GM21786 (cell line): ENCODE measurements at regions not wholly inside any gene's neighbourhood (a gene's known extent, or its start where the extent isn't known, plus 50 kb on each side); places are given as distances from the start of the nearest gene placed in this dataset.
A peak's percentile ranks its signal among the peaks of the same experiment; 100 is the strongest.

ENCODE experiments used
- ATAC-seq: cut with Tn5 transposase; IDR thresholded peaks from one replicate; pipeline ENCODE4 v1.9.1; 2021; ENCODE audit not compliant: unreplicated experiment

DNA sequence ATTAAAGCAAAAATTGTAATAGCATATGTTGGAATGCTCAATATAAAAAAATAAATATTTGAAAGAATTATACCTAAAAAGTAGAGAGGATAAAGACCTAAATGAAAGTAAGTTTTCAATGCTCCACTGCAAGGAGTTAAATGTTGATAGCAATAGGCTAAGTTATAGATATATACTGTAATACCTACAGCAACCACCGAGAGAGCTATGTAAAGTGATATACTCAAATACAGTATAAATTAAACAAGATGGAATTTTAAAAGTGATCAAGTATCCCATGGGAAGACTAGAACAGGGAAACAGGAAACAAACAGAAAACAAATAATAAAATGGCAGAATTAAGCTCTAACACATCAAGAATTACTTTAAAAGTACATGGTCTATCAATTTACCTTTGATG, 73.9 kb downstream of the CASP3 start:
- ATAC-seq = no peak

DNA sequence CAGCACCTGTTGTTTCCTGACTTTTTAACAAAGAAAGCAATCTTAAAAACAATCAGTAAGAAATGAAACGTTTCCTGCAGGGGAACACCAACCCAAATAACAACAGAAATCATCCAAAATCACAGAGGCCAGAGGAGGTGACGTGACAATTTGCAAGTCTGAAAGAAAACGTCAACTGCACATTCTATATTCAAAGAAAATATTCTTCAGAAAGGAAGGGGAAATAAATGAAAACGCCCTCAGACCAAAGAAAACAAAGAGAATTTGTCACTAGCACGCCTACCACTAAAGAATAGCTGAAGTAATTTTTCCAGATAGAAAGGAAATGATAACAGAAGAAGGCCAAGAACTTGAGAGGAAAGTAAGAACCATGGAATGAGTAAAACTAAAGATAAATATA, 74.4 kb downstream of the CASP3 start:
- ATAC-seq = no peak

DNA sequence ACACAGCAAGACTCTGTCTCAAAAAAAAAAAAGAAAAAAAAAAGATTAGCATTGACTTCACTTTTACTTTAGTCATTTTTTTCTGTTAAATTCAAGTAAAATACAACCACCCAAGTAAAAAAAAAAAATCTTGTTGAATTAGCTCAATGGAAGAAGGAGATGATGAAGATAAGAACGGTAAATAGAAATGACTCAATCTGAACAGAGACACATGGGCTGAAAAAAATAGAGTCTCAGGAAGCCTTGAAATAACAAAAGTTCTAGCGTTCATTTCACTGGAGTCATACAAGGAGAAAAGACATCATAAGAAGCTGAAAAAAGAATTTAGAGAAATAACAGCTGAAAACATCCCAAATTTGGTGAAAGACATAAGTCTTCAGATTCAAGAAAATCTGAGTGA, 75.5 kb downstream of the CASP3 start:
- no peak for ATAC-seq

DNA sequence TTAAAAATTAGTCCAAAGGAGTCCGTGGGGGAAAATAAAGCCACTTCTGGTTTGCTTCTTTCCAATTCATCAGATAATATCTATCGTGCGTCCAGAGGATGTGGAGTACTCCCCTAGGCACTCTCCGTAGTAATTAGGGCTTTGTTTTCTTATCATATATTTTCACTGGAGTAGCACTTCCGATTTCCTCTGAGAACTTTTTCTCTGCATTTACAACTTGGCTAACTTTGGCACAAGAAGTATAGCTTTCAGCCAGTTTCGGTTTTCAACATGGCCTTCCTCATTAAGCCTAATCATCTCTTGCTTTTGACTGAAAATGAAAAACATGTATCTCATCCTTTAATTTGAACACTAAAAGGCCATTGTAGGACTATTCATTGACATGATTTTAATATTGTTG, 80.5 kb downstream of the CASP3 start:
- no peak for ATAC-seq

DNA sequence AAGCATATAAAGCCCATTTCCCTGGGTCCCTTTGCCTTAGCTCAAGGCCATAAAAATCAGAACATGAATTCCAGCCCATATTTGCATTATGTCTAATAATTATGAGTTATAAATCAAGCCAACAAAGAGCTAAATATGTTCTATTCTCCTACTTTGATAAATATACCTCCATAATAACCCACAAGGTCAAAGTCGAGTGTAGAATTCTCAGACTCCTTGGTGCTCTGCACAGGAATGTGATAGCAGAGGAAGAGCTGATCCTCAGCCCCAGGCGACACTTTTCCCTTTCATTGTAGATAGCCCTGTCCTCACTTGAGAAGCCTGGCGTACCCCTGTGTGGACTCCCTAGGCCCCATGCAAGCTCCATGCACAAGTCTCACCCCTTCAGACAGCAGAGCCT, 85.6 kb downstream of the CASP3 start:
- no peak for ATAC-seq

DNA sequence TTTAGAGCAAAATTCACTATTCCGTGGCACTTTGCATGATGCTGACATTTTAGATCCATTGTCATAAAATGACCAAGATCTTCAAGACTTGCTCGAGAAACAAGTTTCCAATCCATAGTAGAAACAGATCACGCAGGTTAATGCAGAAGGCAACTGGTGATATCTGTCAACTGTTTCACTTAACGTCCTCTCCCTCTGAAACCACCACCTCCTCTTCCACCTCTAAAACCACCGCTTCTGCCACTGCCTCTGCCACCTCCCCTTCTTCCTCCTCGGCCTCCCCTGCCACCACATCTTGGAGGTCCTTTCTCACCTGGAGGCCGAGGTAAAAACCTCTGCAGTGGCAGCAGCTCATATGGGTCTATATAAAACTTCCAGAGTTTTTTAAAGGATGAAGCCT, 84.6 kb upstream of the IRF2 start:
- no peak for ATAC-seq

DNA sequence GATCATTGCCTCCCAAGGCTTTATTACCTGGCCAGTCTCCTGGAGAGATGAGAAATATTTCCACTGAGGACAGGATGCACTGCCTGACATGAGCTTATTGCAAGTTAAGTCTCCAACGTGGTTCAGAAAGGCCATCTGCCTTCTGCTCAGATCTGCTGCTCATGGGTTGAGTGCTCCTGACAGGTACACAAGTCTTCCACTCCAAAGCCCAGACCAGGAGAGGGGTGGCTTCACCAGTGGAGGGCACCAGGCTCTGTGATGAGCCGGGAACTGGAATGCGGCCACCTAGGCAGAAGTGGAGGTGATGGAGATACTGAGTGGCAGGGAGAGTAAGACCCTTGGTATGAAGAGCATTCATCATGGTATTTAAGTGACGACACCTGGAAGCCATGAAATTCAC, 79.5 kb upstream of the IRF2 start:
- ATAC-seq = no peak

DNA sequence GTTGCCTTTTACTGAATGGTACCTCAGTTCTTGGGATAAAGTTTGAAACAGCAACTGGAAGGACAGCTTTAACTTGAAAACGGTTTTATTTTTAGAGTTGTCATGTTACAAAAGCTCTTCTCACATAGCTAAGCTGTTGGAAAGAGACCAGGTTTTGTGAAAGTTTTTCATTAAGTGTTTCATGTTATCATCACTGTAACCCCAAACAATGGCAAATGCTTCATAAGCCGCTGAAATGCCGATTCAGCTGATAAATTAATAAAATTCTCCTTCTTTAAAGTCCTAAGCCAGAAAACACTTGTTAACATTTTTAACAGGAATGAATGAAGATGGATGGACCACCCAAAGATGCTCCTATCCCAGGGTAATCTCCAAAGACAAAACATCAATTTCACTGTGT, 76.1 kb upstream of the IRF2 start:
- no peak for ATAC-seq

DNA sequence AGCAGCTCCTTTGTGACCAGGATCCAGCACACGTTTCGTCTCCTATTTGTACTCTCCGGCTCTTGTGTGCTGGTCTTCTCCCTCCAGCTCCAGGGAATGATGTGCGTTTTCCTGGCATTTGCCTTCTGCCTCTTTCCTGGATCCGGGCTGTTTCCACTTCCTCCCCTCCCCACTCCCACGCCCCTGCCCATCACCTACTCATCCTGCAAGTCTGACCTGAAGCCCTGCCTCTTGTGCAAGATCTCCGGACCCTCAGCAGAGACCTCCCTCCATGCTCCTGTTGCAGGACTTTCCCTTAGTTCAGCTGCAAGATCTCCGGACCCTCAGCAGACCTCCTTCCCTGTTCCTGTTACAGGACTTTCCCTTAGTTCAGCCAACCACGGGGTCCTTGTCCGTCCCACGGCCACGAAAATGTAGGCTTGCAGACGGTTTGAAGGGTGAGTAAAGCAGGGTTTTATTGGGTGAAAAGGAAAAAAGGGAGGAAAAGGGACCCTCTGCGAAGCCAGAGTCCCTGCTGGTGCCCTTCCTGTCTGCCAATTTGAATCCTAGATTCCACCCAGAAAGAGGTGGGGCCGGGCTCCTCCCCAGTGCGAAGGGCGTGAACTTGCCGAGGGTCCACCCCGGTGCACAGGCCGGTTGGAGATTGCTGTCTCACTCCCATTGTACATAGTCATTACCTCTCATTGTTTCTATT, 74.4 kb upstream of the IRF2 start:
- no peak for ATAC-seq

DNA sequence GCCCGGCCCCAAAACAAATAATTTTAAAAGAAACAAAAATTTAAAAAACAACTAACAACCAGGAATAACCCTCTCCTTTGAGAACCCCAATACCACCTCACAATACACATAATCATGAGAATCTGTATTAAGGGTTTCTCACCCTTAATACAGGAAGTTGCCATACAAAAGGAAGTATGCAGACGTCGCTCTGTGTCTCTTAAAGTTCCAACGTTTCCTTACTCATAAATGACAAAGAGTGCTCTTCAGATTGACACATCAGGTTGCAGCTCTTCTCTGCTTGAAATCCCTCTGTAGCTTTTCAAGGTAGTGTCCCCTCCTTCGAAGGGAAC, 73.9 kb upstream of the IRF2 start:
- ATAC-seq = no peak

DNA sequence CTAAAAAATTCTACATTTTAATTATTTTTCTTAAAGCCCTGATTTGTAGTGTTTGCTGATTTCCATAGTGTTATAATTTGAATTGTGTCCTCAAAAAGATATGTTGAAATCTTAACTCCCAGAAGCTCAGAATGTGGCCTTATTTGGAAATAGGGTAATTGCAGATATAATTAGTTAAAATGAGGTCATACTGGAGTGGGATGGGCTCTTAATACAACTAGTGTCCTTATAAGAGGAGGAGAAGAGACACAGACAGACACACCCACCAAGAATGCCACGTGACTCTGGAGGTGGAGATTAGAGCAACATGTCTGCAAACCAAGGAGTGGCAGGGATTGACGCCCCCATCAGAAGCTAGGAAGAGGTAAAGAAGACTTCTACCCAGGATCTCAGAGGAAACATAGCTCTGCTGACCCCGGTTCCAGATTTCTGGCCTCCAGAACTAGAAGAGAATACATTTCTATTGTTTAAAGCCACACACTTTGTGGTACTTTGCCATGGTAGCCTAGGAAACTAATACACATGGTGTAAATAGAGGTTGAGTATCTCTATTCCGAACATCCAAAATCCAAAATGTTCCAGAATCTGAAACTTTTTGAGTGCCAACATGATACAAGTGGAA, 70.5 kb upstream of the IRF2 start:
- no peak for ATAC-seq

DNA sequence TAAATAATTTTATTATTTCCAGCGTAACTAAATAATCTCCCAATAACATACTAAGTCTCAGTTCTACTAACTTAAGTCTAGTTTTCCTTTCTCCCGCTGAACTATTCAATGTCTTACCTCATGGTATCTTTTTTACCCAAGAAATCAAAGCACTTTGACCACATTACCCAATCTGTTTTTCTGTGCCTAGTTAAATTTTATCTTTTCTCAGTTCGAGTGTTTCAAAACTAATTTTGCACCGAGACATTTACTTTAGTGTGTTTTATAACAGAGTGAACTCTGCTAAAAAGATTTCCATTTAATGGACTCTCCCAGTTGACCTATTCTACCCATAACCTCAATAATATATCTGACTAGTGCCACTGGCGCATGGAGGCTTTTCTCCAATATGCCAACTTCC, 67.6 kb upstream of the IRF2 start:
- no peak for ATAC-seq

DNA sequence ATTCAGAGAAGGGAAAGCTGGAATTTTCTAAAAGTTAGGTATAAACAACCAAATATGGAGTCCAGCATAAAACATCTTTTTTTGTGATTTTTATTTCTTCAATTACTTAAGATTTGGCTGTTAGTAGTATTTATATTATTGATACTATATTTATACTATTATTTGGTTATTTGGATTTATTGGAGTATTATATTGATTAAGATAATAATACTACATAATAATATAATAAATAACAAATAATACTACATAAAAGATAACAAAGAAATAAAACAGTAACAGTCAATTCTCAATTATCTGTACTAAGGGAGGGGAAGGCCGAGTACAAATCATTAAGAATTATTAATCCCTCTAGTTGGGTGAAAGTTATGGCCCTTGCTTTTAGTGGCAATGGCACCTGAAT, 66.0 kb upstream of the IRF2 start:
- no peak for ATAC-seq

DNA sequence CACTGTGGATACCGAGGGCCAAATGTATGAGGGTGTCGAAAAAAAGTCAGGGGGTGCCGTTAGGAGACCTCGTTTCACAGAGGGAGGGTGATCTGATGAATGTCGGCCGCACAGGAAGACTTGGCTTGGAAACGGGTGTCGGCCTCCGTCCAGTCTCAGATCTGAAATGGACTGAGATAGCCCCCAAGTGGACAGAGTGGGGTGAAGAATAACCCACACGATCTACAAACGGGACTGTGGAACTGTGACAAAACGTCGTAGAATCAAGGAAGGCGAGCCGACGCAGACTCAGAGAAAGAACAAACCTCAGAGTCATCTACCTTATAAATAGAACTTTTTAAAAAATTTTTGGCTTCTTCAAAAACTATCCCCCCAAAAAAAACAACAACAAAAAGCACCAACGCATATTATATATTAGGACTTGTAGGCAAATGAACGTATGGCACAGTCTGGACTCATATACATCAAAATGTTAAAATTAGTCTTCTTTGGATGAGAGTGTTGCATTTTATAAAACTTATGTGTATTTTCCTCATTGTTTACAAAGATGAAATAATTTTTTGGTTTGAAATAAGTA, 63.8 kb upstream of the IRF2 start:
- ATAC-seq = peak; percentile 44

DNA sequence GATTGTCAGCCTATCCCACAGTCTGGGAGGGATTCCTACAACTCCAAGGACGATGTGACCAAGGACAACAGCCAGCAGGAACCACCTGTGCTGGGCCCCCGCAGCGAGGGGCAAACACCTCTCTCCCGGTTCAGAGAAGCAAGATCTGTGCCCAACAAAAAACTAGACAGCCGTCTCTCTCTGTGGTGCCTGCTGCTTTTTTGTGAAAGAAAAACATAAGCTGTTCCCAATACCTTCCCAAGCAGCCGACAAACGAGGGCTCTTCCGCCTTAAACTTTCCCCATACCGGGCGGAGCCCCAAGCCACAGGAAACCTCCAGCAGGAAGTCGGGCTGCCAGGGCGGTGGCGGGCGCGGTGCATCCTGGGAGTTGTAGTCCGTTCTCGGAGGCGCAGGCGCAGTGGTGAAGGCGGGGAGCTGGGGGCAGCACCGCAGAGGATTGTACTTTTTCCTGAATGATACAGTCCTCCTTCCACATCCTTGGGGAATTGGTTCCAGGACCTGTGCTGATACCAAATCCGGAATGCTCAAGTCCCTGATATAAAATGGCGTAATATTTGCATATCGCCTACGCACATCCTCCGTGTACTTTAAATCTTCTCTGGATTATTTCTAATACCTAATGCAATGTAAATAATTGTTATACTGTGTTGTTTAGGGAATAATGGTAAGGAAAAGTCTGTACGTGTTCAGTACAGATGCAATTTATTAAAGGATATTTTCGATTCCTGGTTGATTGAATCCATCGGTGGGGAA, 63.1 kb upstream of the IRF2 start:
- ATAC-seq = peak; percentile 41

DNA sequence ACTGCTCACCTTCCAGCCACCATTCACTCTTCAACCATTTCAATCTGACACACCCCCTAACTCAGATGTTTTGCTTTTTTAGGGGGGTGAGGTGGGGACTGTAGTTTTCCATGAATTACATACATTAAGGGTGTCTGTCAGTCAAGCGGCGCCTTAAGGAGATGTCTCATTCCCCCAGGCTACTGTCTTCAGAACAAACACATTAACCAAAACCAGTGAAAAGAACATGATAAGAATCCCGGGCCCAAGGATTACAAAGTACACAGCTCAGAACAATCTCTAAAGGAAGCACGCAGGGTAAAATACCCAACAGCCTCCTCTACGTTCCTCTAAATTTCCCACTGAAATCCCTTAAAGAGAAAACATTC, 62.5 kb upstream of the IRF2 start:
- no peak for ATAC-seq

DNA sequence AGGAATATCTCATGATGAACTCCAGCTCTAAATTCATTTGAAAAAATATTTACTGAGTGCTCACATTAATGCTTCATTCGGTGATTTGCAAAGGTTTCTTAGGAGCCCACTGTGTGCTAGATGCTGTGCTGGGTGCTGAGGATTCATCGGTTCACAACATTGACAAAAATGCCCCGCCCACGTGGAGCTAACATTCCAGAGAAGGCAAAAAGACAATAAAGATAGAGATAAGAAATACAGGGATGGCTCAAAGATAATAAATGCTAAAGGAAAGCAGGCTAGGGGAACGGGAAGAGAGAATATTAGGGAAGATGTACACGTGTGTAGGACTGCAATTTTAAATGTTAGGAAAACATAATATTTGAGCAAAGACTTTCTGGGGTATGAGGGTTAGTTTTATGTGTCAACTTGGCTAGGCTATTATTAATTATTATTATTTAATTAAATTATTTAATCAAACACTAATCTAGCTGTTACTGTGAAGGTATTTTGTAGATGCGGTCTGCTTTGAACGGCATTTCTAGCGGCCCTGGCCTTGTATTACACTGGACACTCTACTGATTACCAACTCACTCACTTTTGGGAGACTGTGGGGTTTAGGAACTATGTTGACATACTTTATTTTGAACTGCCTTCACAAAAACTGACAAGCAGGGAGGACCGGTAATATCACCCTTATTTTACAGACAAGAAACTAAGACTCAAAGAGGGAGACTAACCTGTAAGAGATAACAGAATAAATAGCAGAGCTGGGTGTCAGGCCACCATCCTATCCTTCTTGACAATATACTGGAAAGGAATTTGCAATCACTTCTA, 61.9 kb upstream of the IRF2 start:
- no peak for ATAC-seq

DNA sequence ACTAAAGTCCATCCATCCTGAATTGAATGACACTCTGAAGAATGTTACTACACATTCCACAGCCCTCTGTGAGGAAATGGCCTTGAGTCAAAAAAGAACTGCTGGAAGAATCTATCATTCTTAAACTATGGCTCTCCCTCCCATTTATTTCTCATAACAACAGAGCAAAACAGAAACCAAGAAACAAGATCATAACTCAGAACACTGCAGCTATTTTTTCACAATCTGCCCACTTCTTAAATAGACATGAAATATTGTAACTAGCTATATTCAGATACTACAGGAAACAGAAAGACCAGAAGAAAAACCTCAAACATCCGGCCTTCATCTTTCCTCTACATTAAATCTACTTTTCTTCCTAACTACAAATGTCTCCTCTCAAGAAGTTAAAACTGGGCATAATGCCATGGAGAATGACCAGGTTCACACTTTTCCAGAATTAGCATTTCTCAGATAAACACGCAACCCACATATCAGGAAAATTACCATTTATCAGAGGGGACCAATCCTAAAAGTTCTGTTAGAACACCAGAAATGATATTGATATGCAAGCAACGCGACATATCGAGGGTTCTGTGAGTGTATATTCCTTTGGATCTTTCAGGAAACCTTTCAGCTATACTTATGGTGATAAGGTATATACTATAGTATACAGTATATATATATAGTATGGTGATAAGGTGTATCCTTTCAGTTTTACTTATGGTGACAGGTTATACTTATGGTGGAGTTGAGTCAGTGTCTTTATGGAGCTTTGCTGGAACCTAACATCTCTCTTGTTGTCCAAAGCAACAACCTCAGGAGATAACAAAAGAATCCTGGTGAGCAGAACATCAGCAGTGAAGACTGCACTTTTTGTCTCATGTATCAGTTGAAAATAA, 60.4 kb upstream of the IRF2 start:
- peak; percentile 62 for ATAC-seq

DNA sequence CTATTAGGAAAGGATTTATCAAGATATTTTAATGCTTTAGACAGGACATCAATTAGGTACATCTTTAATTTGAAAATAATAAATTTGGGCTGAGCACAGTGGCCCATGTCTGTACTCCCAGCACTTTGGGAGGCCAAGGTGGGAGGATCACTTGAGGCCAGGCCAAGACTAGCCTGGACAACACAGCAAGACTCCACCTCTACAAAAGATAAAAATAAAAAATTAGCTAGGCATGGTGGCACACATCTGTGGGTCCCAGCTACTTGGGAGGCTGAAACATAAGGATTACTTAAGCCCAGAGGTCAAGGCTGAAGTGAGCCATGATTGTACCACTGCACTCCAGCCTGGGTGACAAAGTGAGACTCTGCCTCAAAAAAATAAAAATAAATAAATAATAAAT, 59.6 kb upstream of the IRF2 start:
- ATAC-seq = no peak

DNA sequence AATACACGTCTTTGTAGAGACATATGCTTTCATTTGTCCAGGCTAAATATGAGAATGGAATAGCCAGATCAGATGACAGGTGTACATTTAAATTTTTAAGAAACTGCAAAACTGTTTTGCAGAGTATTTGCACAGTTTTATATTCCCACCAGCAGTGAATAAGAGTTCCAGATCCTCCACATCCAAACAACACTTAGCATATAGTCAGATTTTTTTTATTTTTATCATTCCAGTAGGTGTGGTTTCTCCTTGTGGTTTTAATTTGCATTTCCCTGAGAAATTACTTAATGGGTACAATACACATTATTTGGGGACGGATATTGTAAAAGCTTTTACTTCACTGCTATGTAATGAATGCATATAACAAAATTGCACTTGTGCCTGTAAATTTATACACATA, 56.7 kb upstream of the IRF2 start:
- ATAC-seq = no peak

DNA sequence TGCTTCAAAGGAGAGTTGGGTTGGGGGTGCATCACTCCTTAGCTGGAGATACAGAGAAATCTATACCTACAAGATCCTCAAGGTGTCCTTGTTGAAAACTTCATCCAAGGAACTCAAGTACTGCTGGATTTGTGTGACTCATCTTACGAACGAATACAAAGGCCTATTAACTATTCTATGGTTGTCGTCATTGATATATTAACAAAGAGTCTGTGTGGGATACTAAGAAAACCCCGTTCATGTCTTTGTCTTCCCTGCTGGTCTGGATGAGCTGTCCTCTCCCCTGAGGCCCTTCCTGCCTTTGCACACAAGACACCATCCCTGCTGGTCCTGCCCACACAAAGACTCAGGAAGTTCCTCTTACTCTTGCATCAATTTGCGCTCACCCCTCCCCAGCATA, 54.9 kb upstream of the IRF2 start:
- ATAC-seq = no peak
